HG03432 (cell line): ENCODE measurements at regions not wholly inside any gene's neighbourhood (a gene's known extent, or its start where the extent isn't known, plus 50 kb on each side); places are given as distances from the start of the nearest gene placed in this dataset.

ENCODE experiments used
- ATAC-seq: cut with Tn5 transposase; IDR thresholded peaks from one replicate; pipeline ENCODE4 v1.9.1; 2021; ENCODE audit warnings: mild to moderate bottlenecking, moderate library complexity; ENCODE audit not compliant: unreplicated experiment

DNA sequence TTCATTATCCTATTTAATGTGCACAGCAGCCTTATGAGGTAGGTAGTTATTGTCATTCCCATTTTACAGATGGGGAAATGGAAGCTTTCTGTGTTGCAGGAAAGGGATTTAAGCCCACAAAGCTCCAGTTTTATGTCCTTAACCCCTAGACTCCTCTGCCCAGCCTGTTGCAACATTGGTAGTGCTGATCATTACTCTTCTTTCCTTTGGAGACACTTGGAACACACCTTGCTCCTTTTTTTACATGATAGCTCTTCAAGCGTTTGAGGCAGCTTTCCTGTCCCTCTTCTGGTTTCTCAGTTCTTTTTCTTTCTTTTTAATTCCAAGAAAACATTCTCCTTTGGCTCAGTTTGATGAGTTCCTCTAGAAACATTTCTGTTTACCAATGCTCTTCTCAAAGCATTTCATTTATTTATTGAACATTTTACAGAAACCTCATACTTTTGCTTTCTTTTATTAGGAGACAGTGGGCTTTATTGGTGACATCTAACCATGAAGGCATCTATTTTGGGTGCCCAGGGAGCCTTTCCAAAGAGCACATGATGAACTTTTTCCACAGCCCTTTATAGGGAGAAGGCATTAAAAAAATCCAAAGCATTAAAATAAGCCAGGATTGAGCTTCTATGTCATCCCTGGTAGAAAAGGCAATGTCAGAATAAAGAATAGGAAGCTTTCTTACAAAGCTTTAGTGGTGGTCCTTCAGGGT is 218.0 kb downstream of the TMEM38B start:
- no peak for ATAC-seq

DNA sequence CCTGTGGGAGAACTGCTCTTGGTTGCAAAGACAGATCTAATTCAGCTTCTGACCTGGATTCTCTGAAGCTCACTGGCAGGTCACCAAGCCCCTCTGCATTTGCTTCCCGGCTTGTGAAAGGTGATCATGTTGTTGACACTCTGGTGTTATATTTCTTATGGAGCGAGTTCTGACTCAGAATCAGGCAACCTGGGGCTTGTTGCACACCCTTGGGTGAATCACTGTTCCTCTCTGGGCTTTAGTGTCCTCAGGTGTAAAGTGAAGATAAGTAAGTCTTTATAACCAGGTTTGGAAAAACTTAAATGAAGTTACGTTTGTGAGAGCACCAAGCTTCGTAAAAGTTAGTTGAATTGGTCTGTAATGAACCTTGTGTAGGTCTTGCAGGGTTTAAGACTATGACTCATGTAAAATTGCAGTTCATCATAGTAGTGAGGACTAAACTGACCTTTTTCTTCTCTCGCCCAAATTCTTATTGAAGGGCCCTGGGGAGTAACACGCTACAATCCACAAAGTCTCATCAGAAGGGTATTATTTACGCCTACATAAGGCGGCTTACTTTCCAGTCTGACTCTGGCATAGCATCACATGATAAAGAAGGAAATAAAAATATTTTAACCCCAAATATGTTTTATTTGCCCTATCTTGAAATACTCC is 218.6 kb downstream of the TMEM38B start:
- no peak for ATAC-seq

DNA sequence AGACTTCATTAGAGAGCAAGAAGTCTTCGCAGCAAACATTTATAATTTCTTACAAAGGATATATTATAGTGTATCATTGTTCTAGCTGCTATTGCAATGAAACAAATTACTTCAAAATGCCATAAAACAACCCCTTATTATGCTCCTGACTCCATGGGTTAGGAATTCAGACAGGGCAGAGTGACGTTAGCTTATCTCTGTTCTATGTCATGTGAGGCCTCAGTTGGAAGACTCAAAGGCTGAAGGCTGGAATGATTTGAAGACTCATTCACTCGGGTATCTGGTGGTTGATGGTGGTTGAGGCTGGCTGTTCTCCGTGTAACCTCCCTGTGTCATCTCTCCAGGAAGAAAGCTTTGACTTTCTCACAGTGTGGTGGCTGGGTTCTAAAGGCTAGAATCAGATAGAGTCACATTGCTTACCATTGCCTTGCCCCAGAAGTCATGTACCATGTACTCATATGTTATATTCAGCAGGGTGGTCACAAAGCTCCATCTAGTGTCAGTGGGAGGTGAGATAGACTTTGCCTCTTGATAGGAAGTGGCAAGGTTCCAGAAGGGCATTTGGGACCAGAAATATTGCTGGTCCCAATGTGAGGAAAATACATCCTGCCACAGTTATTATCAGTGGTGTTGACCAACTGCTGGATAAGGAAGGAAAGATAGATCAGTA is 226.9 kb downstream of the TMEM38B start:
- no peak for ATAC-seq

DNA sequence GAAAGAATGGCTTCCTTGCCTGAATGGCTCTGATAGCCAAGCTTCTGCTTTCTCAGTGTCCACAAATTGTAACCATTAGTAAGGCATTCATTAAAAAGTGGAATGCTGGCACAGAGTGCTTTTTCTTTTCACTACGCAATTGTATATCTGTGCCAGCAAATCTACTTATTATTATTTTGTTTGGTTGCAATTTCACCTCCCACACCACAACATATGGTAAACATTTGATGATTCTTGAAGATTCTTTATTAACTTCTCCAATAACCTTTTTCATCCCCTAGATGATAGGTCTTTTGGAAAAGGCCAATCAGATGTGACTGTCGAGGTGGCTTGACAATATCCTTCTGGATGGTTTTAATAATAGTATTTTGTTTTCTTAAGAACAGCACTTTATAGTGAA is 234.1 kb downstream of the TMEM38B start:
- no peak for ATAC-seq

DNA sequence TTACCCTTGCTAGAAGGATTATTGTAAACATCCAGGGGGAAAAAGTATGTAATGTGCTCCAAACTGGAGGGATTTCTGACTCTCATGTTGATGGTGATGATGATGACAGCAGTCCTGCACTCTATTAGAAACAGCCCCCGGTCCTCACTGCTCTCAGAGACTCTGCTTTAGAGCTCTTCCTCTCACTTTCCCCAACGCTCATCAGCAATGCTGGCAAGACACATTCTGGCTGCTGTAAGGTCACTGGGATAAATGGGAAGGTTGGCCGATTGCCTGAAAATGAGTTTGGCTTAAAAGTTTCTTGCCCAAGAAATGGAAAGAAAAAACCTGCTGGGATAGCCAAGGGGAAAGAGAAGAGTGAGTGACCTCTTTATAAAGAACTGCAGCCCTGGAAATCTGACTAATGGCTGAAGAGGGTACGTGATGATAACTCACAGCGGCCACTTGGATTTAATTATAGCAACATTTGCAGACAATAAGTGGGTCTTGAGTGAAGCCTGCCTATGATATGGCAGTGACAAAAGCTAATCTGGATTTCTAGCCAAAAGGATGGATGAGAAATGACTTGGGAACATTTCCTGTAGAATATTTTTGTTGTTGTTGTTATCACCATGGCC is 235.8 kb downstream of the TMEM38B start:
- ATAC-seq, result no peak

DNA sequence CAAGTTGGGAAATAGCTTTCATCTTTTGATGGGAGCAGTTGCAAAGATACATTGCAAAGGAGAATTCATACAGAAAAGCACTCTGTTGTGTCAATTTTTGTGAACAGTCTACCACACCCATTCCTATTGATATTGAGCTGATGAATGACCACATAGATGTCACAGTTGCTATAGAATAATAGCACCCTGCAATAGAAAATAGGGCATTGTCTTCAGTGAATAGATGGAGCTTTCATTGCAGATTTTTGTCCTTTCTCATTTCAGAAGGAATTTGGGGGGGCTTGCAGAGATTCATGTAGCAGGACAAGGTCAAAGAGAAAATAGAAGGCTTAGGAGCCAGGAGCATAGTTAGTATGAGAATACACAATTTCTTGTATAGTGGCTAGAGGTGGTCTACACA is 237.9 kb downstream of the TMEM38B start:
- ATAC-seq, result no peak

DNA sequence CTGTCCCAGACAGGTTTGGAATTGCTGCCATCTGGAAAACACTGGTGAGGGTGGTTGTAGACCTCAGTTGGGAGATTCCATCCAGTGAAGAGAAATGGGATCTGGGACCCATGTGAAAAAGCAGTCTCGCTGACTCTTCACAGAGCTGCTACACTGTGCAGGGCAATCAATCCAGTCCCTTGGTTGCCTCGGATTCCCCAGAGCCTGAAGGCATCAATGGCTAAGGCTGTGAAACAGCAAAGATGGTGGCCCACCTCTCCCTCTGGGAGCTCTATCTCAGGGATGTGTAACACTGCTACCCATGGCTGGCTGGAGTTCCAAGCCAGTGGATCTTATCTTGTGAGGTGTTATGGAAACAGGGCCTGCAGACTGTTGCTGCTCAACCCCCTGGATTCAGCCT is 256.1 kb downstream of the TMEM38B start:
- no peak for ATAC-seq

DNA sequence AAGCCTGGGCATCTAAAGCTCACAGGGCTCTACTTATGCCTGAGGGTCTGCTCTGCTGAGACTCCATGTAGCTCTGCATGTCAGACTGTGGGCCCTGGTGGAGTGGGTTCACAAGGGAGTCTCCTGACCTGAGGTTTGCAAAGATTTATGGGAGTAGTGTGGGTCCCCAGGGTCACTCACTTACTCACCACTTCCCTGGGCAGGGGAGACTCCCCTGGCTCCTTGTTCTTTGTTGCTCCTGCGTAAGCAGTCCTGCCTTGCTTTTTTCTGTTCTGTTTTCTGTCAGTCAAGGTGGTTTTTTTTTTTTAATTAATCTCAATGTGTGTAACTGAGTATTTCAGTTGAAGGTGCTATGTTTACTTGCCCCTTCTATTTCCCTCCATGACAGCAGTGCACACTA is 256.6 kb downstream of the TMEM38B start:
- no peak for ATAC-seq

DNA sequence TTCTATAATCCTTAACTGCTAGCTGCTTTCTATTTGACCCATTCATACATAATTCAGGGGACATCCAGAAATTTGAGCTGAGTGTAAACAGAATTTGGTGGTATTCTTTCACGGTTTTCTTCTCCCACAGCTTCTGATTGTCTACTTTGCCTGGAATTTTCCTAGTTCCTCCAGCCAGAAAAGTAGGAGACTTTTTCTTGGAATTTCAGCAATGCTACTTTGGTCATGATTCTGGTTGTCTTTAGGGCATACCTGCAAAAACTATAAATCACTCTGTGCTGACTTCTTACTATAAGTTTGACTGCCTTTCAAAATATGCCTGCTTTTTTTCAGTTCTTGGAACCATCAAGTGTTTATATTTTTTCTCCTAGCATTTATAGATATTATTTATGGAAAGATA is 260.2 kb downstream of the TMEM38B start:
- no peak for ATAC-seq

DNA sequence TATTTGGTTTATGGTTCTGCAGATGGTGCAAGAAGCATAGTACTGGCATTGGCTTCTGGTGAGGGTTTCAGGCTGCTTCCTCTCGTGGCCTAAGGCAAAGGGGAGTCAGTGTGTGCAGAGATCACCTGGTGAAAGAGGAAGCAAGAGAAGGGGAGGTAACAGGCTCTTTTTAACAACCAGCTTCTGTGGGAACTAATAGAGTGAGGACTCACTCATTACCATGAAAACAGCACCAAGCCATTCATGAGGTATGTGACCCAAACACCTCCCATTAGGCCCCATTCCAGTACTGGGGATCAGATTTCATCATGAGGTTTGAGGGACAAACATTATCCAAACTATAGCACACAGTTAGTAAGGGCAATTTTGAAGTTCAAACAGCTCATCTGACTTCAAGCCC is 263.5 kb downstream of the TMEM38B start:
- ATAC-seq, result no peak

DNA sequence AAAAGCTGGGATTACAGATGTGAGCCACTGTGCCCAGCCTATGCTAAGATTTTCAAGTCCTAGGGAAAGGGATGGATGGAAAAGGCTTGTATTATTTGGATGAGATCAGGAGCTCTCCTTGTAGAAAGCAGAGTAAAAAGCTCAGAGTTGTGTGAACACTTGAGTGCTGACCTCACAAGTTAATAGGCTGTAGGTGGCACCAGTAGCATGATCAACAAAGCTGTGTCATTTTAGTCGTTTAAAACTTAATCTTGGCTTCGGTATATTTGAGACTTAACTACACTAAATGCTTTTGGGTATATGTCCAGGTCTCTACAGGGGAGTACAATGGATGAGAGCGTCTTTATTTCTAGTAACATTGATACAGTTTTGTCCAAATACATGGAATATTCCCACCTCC is 264.2 kb downstream of the TMEM38B start:
- ATAC-seq, result no peak

DNA sequence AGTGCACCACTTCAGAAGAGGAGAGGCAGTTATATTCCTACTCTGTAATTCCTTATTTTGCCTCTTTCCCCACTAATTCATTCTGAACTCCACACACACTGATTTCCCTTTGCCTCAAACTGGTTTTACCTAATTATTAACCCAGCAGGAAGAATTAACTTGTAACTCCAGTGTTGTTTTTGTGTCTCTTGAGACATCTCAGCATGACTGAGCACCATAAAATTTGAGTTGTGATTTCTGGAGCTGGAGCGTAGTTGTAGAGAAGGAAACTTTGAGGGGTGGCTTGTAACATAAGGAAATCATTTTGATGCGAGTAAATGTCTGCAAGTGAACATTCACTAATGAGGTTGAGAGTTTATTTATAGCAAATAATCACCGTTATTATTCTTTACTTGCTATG is 265.2 kb downstream of the TMEM38B start:
- no peak for ATAC-seq

DNA sequence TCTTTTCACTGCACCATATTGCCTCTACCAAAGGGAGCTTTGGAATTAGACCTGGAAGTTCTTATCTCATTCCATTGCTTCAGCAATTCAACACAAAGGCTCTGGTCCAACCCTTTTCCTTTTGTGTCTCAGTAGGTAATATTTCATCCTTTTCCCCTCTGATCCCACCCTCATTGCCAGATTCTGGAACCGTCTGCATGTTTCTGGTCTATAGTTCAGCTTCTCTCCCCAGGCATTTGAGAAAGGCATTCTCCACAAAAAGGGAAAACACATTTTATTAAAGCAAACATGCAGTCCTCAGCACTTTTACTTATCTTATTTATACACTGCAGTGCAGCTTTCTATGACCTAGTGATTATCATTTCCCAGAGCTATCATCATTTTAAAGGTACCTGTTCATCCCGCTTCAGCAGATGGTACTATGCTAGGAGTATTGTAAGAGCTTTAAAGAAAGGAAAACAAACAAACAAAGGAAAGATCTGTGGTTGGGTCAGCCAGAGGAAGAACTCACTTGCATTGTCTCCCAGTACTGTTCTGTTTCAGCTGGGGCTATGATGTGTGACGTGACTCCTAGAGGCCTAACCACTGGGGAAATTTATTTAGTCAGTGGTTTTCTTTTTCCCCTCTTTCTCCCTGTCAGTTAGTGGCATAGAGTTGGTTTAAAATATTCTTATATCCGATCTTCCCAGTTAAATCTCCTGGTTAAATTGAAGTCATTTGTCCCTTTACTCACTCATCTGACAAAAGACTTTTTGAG is 269.2 kb downstream of the TMEM38B start:
- ATAC-seq, result no peak

DNA sequence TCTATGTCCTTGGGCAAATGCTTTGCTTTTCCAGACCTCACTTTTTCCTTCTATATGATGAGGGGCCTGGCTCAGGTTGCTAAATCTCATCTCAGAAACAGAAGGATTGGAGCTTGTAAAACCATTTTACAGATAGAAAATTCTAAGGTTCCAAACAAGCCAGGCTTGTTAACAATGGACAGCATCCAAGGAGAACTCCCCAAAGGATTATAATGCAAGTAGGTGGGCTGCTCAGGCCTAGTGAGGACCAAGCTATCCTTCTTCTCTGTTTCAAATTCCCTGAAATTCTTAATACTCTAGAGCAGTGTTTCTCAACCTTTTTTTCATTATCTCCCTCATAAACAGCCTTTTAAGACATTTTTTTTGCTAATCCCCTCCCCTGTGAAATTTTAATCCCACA is 269.8 kb downstream of the TMEM38B start:
- no peak for ATAC-seq

DNA sequence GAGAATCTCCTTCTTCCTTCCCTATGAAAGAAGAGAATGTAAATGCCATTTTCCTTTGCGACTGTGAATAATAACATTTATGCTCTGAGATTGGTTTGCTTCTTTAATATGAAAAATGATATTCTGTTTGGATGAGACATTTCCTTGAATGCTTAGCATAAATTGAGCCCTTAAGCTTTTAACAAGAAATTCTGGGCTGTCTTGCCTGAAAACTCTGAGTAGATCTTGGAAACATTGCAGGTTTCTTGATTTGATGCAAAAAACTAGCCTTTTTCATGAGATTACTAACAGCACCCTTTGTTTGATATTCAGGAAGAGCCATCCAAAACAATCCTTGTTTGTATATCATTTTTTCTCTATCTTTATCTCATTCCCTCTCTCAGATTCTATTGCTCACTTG is 272.5 kb downstream of the TMEM38B start:
- ATAC-seq, result no peak

DNA sequence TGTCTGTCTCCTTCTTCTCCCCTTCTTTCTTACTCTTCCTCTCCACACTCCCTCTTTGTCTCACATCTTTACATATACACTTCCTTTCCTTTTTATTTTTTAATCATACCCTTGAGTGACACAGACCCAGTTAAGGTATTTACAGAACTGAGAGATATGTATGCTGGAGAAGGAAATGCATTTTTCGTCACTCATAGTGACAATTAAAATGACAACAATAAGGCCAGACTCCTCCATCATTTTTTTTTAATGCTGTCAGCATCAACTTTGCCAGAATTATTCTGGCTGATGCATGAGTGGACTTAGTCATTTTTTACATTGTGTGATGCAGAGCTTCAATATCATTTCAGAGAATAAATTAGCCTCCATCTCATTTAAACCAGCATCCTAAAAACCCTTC is 272.9 kb downstream of the TMEM38B start:
- ATAC-seq, result no peak

DNA sequence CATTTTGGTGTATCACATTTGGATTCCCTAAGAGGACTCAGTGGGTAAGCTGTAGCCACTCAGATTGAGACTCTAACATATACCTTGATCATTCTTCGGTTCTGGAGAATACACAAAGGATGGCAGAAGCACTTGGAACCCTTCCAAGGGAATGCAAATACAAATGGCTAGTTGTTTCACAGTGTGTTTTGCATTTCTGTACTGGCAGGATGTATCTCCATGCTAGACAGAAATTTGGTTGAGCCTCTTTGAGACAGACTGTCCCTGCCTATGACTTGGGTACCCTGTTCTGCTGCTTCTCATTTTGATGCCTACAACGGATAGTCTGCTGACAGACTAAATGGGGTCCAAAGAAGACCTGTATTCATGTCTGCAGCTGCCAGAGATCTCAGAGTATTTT is 273.5 kb downstream of the TMEM38B start:
- ATAC-seq, result no peak

DNA sequence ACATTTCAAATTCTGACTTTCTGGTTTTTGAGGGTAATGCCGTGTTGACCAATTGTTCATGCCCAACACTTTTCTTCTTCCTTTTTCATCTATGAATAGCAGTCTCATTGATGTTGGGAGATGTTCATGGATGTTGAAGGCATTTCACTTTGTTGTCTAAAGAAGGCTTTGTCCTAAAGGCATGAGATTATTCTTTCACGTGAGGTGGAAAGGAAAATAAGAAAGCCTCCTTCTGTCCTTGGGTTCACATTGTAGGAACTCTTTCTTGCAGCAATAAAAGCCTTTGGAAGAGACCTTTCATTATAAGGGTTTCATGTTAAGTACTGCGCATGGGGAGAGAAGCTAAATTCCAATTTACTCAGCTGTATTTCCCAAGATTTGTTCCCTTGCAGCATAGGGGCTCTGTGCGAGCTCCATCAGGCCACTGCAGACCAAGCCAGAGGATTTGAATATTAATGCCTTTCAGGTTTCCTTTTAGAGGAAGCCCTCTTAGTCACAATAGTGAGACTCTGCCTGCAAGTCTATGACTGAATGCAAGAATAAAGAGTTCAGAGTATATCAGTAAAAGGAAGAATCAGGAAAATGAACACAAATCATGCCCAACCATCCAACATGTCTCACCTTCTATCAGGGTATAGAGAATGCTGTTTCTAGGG is 274.6 kb downstream of the TMEM38B start:
- no peak for ATAC-seq

DNA sequence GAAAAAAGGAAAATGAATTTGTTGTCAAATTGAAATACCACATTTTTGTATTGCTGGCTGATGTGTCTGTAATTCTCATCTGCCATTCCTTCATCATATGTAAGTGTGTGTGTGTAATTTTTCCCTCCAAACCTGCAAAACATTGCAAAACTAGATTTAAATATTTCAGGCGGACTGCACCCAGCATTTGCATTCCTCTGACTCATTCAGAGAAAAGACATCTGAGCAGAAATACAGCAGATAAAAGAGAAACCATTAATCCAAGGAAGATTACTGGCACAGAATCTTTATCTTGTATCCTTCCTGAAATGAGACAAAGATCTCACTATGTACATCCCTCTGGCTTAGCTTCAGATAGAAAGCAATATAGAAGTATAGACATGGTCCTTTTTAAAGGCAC is 275.3 kb downstream of the TMEM38B start:
- no peak for ATAC-seq

DNA sequence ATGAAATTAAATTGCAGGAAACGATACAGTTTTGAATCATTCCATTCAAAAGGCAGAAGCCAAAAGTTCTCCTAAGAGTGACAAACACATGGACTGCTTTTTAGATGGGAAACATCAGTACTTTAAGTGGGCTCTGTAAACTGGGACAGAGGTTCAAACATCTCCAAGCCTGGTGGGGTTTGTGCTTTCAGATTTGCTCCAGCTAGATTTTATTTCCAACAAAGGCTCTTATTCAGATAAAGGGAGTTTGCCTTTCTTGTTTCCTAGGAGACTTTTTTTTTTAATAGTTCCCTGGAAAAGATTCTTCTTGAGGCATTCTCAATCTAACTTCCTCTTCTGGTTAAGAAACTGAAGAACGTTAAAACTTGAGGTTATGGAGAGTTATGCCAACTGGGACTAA is 277.6 kb downstream of the TMEM38B start:
- ATAC-seq, result no peak
